A172 (cell line): ENCODE measurements at regions not wholly inside any gene's neighbourhood (a gene's known extent, or its start where the extent isn't known, plus 50 kb on each side); places are given as distances from the start of the nearest gene placed in this dataset.
"Not testable (repeated sequence)": the region's sequence is repeated elsewhere in the genome, so short reads cannot be mapped to it uniquely, and the experiment has no call there.

ENCODE experiments used
- DNase-seq: peaks from one replicate; pipeline ENCODE4 v3.0.0-alpha.2; 2015; ENCODE audit warnings: low spot score

DNA sequence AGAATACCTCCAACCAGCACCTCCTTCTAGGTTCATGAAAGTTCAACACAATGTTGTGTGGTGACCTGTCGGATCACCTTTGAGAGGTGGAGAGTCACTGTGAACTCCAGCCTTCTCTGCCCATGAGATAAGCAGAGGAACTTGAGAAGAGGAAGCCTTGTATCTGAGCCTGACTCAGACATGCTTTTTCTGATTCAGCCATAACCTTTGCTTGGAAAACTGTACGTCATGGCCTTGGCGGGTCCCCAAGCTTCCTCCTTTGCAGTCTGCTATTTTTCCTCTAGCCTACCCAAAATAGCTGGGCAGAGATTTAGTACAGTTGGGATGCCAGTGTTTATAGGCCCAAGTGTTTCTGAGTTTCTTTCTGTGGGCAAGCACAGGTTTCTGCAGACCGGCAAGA lies 274.7 kb downstream of the CETN3 start:
- DNase-seq = peak; percentile 55

DNA sequence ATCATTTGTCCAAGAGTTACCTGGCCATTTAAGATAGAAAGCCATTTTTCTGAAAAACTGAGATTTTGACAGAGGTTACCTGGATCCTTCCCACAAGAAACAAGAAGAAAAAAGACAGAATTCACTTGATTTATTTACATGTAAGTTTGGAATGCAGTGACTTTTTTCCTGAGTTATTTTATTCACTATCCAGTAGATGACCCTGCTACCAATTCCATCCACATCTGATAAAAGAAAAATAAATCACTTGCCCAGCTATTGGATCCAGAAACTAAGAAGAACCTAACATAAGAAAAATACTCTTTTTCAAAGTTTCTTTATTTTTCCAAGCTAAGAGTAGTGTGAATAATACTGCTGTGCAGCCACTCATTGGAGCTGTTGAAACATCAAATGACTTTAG lies 275.2 kb downstream of the CETN3 start:
- no peak for DNase-seq

- DNase-seq = no peak
Observed at GRCh38 chr5:90133941-90134340, 275.6 kb downstream of the CETN3 start.

GRCh38 chr5:90131383-90132133 lies 278.0 kb downstream of the CETN3 start:
- DNase-seq = no peak

GRCh38 chr5:90128551-90128950 lies 281.0 kb downstream of the CETN3 start:
- no peak for DNase-seq

- DNase-seq = no peak
Observed at GRCh38 chr5:90119531-90119971, 290.0 kb downstream of the CETN3 start.

GRCh38 chr5:90117005-90117404 lies 292.6 kb downstream of the CETN3 start:
- no peak for DNase-seq

DNA sequence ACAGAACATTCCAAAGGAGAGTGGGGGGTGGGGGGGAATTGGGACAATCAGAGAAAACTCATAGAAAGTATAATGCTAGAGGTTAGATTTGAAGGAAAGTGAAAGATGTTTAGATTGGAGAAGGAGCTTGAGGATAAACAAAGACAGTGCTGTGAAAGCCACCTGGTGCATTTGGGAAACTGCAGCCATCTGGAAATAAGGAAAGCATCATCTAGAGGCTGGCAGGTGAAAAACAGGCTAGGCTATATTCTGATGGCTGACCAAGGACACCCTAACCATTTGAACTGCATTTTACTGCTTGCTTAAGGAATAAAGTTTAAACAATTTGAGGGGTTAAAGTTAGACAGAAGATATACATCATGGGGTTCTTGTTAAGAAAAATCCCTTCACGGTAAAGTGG lies 296.4 kb downstream of the CETN3 start:
- DNase-seq = no peak

DNA sequence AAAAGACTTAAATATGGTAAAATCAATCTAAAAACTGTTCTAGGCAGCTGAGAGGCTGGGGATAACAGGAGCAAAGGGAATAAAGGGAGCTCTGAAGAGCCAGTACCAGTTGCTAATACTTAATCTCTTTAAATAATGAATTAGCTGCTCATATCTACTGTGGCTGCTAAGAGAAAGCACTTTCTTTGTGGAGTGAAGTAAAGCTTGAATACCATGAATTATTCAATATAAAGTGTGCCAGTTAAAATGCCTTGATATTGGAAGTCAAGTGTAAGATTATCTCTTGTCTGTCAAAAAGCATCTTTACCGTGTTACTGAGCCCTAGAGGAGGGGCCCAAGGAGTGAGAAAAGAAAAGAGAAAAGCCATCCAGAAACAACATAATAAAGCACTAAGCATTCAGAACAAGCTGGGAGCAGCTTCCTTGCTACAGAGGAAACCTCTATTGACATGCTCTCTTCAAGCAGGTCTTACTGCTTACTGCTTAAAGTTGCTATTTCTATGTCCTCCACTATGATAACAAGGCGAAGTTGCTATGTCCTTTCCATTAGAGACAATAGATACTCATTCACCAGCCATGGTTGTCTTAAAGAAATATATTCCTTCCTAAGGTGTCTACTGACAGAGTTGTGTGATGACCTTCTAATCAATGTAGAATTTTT lies 297.4 kb downstream of the CETN3 start:
- no peak for DNase-seq

GRCh38 chr5:90111364-90112032 lies 298.1 kb downstream of the CETN3 start:
- DNase-seq = no peak

DNA sequence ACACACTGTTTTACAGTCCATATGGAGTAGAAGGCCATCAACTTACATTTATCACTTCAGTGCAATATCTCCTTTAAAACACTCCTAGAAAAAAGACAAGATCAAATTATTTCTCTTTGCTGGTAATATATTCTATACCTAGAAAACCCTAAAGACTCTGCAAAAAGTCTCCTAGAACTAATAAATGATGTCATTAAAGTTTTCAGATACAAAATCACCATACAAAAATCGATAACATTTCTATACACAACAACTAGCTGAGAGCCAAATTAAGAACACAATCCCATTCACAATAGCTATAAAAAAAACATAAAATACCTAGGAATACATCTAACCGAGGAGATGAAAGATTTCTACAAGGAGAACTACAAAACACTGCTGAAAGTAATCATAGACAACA lies 300.3 kb downstream of the CETN3 start:
- no peak for DNase-seq

- no peak for DNase-seq
Observed at GRCh38 chr5:90099099-90099498, 310.5 kb downstream of the CETN3 start.

- no peak for DNase-seq
Observed at GRCh38 chr5:90097082-90097477, 312.5 kb downstream of the CETN3 start.

GRCh38 chr5:90096415-90097081 lies 313.0 kb downstream of the CETN3 start:
- DNase-seq = peak; percentile 96

GRCh38 chr5:90095292-90096060 lies 314.1 kb downstream of the CETN3 start:
- DNase-seq = peak; percentile 13

- DNase-seq = no peak
Observed at GRCh38 chr5:90093751-90094485, 315.6 kb downstream of the CETN3 start.

GRCh38 chr5:90092734-90093133 lies 316.8 kb downstream of the CETN3 start:
- DNase-seq = no peak

DNA sequence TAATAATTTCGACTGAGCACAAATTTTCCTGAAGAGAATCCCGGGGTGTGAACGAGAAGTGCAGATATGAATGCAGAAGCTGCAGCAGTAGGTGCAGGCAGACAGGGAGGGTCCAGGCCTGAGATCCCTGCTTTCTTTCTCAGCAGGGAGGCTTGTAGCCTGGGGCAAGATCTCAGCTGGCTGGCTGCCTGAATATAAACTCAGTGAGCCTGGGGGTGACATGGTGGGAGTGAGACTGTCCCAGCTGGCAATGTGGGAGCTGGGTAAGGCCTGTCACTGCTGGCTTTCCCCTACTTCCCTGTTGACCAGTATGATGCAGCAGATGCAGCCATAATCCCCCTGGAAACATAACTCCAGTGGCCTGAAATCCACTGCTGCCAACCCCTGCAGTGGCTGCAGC lies 325.2 kb downstream of the CETN3 start:
- no peak for DNase-seq

GRCh38 chr5:90073026-90073570 lies 336.5 kb downstream of the CETN3 start:
- DNase-seq = not testable (repeated sequence)

DNA sequence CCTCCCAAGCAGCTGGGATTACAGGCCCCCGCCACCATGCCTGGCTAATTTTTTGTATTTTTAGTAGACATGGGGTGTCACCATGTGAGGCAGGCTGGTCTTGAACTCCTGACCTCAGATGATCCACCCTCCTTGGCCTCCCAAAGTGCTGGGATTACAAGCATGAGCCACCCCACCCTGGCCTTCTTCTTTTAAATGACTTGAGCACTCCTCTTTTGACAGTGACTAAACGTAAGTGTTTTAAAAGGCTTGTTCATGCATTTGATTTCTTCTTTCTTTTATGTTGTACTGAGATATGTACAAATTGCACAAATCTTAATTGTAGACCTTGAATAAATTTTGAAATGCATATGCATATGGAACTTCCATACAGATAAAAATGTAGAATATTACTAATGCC lies 337.9 kb downstream of the CETN3 start:
- DNase-seq = no peak

DNA sequence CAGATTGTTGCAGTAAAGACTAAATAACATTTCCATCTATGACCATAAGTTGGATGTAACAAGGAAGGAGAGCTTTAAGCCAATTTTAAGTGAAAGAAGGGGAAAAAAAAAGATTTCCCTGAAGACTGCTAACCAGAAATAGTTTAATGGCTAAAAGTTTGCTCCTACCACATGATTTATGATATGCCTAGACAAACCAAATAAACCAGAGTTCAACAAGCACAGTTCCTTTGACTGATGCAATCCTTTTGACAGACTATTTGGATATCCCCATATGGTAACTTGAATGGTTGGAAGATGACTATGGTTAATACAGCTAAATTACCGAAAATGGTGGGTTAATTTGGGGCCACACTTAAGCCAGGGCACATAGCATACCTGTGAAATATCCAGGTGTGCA lies 338.5 kb downstream of the CETN3 start:
- no peak for DNase-seq
